Right ventricle myocardium superior (tissue), 1 donor: ENCODE measurements at regions not wholly inside any gene's neighbourhood (a gene's known extent, or its start where the extent isn't known, plus 50 kb on each side); places are given as distances from the start of the nearest gene placed in this dataset.

Experiments used
- ATAC-seq: fragments of 200-7000 bp; cut with Tn5 transposase; one replicate; pipeline ENCODE4 v1.9.1; 2020; ENCODE audit warnings: mild to moderate bottlenecking; ENCODE audit not compliant: poor library complexity
- DNase-seq: peaks from one replicate; pipeline ENCODE4 v3.0.0-alpha.2; 2020
- intact Hi-C: fragments of 100-400 bp; cut with DNase I; formaldehyde crosslinking; loops from one replicate; pipeline ENCODE4 v1.11.2; 2022
- donor health status: DM: no; HTN: yes; CAD: no; lungs with severe emphysema.

- ATAC-seq (no peak), DNase-seq (no peak)
- intact Hi-C loops = no loop called here
Observed at GRCh38 chr1:233561708-233562426, 52.0 kb upstream of the KCNK1 start.
